ENCODE measurements at regions not wholly inside any gene's neighbourhood (a gene's known extent, or its start where the extent isn't known, plus 50 kb on each side); places are given as distances from the start of the nearest gene placed in this dataset.

GRCh38 chr5:2657151-2657550 is 94.3 kb downstream of the IRX2 start:
- DNase-seq (ENCODE audit: low read depth) = no peak

GRCh38 chr5:2656206-2656605 is 95.3 kb downstream of the IRX2 start:
- DNase-seq (ENCODE audit: low read depth) = no peak

DNA sequence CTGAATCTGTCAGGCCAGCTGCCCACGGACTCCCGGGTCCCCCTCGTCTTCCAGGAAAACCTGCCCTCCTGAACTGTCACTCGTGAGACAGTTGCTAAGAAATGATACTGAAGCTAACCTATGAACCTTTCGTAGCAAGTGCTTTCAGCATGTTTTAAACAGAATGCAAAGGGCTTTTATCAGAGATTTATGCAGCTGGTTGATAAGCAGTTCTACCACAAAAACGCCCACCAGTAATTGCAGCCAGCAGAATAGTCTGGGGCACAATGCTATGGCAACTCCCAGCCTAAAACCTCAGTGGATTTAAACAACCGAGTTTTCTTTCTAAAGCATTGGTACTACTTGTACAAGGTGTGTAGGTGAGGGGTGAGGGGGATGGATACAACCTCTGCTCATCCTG is 97.5 kb downstream of the IRX2 start:
- no peak for DNase-seq (ENCODE audit: low read depth)

DNA sequence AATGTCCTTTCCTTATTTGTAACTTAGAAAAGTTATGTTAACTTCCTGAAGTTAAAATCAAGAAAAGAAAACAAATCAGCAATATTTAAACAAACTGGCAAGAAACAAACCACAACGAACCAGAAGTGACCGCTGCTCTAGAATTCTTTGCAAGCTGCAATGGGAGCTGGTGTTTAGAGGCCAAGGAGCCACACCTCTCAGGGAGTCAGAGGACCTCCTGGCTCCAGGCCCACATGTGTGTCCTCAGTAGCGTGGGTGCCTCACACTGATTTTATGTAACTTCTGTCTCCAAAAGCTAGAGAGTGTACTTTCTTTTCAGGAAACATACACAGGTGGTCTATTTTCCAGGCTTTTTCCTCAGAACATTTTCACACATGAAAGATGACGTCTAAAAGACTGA is 100.4 kb downstream of the IRX2 start:
- DNase-seq (ENCODE audit: low read depth) = no peak

DNA sequence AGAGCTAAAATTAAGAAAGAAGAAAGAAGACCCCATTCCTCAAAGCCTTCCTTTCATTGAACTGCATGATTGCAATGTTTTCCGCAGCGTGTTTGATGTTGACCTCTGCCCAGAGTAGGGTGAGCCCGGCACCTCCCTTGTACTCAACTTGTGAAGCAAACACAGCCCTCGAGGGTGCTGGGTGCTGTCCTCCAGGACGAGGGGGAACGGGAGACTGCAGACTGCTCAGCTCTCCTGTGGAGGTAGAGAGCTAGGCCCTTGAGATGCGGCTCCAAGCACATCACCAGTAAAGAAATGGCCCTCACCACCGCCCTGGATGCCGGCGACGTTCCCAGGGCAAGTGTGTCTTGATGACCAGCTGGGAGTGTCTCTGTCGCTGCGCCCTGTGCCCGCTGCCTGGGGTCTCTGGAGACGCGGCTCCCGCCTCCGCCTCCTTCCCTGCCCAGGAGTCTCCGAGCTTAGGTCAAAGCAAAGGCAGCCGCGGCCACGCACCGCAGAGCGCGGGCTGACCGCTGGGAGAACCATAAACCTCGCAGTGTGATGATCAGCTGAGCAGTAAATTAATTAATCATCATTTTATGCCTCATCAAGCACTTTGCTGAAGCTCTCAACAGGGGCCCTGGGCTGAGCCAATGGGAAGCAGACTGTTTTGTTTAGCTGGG is 108.7 kb downstream of the IRX2 start:
- no peak for DNase-seq (ENCODE audit: low read depth)

DNA sequence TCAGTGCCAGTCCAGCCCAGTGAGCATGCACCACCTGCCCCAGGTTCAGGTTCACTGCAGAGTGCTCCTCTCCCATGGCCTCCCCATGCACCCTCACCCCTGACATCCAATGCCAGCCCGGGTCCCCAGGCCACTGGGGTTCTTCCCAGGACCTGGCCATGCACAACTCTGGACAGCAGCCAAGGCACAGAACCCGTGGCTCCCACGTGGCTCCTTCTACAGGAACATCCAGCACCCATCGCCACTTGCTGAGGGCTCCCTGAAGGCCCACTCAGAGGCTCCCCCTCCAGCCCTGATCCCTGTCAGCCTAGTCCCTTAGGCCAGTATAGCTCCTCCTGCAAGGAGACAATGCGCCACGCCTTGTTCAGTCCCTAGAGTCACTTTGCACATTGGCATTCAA is 110.8 kb downstream of the IRX2 start:
- no peak for DNase-seq (ENCODE audit: low read depth)

DNA sequence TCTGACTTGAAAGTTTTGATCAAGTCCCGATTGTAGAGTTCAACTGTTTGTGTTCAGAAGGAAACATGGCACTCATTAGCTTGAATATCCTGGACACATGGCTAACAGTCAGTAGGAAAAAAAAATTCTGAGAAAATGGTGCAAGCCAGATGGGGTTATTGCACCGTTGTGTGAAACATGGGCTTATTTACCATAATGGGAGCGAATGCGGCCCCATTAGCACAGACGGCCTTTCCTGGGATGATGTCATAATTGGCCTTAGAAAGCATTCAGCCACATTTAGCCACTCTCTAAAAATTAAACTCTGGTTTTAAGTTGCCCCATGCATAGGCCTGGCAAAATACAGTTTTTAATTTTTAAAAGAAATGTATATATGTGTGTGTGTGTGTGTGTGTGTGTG is 112.1 kb downstream of the IRX2 start:
- no peak for DNase-seq (ENCODE audit: low read depth)

DNA sequence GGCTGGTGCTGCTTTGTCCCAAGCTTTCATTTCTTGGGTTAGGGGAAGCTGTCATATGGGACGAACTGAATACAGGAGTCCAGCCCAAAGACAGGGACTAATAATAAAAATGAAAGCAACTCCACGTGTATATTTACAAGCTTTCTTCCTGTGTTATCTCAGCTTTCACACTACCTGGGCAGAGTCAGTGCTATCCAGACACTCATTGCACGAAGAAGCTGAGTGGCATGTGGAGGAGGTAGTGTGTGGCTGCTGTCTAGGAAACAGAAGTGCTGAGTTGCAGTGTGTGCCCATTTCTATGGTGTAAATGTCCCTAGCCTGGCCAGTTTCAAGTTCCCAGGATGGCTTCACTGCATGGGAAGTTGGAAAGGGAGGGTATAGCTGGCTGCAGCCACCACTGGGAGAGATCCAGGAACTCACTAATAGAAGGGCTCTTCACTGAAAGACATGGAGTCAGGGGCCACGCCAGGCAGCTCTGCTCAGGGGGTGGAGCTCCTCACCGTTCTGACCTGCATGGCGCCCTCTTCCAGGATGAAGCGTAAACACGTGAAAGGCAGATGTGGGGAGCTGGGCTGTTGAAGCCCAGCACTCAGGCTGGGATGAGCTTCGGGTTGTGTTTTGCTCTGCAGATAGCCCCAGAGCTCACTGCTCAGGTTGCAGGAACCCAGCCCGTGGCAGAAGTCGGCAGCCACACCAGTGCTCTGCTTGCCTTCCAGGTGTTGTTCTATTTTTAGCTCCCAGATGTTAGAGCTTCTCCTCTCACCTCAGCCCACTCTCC is 116.9 kb downstream of the IRX2 start:
- no peak for DNase-seq (ENCODE audit: low read depth)

- no peak for DNase-seq (ENCODE audit: low read depth)
These were observed 117.5 kb downstream of the IRX2 start for GRCh38 chr5:2633992-2634391.

- DNase-seq (ENCODE audit: low read depth) = no peak
These were observed 119.7 kb downstream of the IRX2 start for GRCh38 chr5:2631758-2632157.

DNA sequence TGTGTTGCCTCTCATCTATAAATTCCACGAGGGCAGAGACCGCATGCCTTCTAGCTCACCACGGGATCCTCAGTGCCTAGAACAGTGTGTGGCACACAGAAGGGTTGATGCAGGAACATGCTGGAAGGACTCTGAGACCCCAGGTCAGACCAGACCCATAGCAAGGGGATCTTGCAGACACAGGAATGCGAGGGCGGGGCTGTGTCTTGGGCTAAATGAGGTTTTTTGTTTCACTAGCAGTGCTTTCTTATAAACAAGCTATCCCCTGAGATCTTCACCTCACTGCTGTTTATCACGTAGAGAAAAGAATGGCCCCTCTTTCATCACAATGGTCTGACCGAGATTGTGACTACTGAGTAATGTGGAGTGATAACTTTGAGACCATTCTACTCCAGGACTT is 122.4 kb downstream of the IRX2 start:
- DNase-seq (ENCODE audit: low read depth) = no peak

- no peak for DNase-seq (ENCODE audit: low read depth)
These were observed 123.6 kb downstream of the IRX2 start for GRCh38 chr5:2627867-2628266.

DNA sequence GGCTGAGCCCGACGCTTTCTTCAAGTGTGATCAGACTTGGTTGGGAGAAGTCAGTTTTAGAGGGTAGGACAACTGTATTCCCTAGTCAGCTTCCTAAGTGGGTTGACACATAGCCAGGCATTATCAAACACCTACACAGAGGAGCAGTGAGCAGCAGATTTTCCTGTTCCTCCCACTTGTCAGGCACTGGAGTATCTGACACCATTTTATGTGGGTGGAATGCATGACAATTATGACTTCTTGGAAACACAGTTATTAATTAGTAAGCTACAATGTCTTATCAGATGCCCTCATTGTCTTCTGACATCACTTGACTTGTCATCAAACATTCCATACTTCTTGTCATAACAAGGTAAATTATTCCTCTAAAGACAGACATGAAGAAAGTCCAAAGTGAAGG is 124.9 kb downstream of the IRX2 start:
- DNase-seq (ENCODE audit: low read depth) = no peak

GRCh38 chr5:2622866-2623265 is 128.6 kb downstream of the IRX2 start:
- DNase-seq (ENCODE audit: low read depth) = no peak

- no peak for DNase-seq (ENCODE audit: low read depth)
These were observed 129.8 kb downstream of the IRX2 start for GRCh38 chr5:2621631-2622030.

- DNase-seq (ENCODE audit: low read depth) = no peak
These were observed 132.3 kb downstream of the IRX2 start for GRCh38 chr5:2619216-2619615.

GRCh38 chr5:2617461-2617860 is 134.0 kb downstream of the IRX2 start:
- DNase-seq (ENCODE audit: low read depth) = no peak

GRCh38 chr5:2615917-2616316 is 135.6 kb downstream of the IRX2 start:
- DNase-seq (ENCODE audit: low read depth) = no peak

GRCh38 chr5:2614571-2614970 is 136.9 kb downstream of the IRX2 start:
- no peak for DNase-seq (ENCODE audit: low read depth)

GRCh38 chr5:2611659-2612058 is 139.8 kb downstream of the IRX2 start:
- DNase-seq (ENCODE audit: low read depth) = no peak

DNA sequence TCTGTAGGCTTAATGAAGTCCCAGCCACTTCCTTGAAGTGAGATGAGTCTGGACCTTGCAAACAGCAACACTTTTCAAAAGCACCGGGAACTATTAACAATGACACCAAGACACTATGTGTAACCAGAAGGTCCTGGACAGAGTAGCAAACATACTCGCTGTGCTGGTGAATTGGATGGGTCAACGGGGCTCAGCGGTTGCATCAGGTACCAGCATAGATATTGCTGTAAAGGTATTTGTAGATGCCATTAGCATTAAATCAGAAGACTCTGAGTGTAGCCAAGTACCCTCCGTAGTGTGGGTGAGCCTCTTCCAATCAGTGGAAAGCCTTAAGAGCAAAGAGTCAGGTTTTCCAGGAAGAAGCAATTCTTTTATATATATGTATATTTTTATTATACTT is 140.5 kb downstream of the IRX2 start:
- DNase-seq (ENCODE audit: low read depth) = no peak

DNA sequence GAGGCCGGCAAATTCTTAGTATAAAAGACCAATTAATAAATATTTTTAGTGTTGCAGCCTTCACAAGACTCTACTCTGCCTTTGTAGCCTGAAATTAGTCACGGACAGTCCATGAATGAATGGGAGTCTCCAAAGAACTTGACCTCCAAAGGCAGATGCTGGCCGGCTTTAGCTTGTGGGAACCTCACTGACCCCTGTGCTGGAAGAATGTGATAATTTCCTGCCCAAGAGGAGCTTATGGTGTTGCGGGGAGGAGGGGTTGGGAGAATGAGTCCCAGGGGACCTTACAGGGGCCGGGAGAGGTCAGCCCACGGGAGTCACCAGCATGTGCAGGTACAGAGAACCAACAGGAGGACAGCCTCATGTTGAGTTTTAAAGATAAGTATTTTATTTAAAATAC is 143.1 kb downstream of the IRX2 start:
- DNase-seq (ENCODE audit: low read depth) = no peak

GRCh38 chr5:2607598-2607997 is 143.9 kb downstream of the IRX2 start:
- no peak for DNase-seq (ENCODE audit: low read depth)

GRCh38 chr5:2603272-2603575 is 148.3 kb downstream of the IRX2 start:
- no peak for DNase-seq (ENCODE audit: low read depth)
